Globus pallidus (tissue), 1 donor: ENCODE measurements at regions not wholly inside any gene's neighbourhood (a gene's known extent, or its start where the extent isn't known, plus 50 kb on each side); places are given as distances from the start of the nearest gene placed in this dataset.

Experiments used
- DNase-seq: peaks from one replicate; pipeline ENCODE4 v3.0.0-alpha.2; 2015; ENCODE audit warnings: low spot score

DNA sequence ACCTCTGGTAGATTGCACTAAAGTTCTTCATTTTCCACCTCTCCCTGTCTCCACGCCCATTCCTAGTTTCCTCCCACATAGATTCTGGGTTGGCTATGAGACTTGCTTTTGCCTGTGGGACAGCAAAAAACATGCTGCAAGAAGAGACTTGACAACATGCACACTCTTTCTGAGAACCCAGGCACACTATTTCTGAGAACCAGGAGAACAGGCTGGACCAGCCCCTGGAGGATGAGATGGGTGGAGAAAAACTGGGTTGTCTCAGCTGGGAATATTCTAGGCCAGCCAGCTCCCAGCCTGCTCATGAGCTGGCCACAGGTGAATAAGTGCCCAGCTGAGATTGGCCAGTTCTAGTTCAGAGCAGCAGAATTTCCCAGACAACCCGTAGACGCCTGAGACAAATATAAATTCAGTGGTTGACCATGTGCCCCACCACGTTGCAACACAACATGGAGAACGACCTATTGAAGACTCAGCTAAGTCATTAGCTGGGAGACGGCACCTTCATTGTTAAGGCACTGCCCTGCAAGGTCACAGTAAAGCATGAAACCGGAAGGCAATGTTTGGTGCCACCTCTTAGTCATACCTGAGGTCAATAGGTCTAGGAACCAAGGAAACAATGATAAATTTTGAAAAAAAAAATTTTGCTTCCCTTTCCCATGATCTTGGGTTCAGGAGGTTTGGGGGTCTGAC lies 92.7 kb upstream of the AKR1E2 start:
- no peak for DNase-seq

DNA sequence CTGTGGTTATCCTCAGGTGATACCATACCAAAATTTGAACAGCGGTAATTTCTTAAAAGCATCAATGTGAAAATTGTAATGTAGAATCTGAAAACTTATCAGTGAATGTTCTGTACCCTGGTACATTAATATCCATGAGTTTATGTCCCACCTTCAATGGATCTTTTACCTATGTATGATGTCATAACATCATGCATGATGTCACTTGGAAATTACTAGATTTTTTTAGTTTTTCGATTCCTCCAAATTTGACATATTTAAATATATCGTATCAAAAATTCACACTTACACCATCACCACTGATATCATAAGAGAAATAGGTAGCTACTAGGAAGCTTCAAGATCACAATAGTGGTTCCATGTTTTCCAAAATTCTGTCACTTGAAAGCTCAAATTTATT lies 95.0 kb upstream of the AKR1E2 start:
- DNase-seq = no peak

DNA sequence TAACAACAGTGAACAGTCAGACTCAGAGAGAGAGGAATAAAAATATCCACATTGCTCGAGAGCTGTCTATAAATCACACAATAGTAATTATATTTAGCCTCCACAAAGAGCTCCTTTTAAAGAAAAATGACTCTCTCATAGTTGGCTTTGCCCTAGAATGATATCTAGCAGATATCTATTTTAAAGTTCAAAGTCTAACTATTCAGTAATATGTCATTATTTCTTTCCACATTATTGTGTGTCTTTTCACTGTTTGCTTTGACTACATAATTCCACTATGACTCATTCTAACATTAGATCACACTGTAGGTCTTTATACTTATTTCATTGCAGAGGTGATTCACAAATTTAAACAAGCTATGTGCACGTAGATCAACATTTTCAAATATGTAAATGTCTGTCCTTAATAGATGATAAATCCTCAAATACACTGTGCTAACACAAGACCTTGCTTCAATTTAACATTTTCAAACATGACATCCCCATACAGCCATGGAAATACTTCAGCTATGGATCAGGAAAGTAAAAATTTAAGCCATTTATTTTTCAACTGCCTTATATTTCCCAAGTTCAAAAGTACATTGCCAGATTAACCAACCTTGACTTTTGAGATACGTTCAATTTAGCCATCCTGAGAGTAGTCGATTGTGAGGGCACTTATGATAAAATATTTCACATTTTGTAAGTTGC lies 99.9 kb upstream of the AKR1E2 start:
- DNase-seq = no peak

DNA sequence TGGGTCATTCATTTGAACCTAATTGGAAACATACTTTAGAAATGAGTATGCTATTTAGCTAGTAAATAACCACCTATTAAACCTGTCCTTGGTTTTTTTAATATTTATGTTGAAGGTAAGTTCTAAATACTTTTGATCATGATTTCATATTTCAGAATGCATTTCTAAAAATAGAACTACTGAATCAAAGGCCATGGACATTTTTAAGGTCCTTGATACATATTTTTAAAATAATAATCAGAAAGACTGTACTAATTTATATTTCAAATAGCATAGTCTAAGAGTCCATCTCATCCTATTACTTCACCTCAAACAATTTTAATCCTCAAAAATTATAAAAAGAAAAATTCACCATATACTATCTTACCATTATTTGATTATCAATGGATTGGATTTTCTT lies 102.1 kb upstream of the AKR1E2 start:
- DNase-seq = no peak

DNA sequence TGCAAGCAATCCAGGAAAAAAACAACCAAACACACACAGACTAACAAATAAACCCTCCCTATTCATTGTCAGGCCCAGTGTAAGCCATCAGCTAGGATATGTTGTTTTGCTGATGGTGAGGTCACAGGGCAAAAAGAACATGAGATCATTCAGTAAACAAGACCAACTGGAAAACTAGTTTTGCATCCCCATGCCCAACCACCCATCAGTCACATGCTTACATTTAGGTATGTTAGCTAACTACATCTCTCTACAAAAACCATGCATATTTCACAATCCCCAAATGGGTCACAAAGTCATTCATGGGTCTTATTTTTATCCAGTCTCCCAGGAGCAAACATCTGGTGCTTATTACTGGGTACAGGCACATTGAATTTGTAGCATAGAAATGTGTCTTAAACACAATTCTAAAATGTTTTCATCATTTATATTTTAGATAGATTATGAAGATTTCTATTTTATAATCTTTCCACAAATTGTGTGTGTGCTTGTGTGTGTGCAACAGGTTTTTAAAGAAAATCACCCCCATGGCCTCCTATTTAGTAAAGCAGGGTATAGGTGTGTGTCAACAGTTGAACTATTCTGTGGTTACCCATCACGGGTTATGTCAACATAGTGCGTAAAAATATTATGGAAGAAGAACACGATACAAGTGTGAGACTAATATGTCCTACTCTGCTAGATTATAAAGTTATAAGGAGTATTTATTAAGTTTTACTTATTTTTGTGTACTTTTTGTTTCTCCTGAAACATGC lies 103.8 kb upstream of the AKR1E2 start:
- DNase-seq = no peak

DNA sequence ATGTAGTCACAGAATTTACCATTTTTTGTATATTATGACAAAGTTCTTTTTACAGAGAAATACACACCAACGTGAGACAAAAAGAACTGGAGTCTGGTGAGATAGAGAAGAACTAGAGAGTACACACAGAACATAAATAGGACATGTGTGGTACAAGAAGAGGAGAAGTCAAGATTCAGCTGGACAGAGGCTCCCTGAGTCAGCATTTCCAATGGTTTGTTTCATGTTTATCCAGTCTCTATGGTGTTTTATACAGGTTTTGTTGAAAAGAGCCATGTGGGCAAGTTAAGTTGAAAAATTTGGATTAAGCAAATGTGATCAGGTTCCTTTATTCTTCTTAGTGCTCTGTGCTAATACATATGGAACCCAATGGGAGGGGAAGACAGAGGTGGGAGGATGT lies 105.5 kb upstream of the AKR1E2 start:
- no peak for DNase-seq

DNA sequence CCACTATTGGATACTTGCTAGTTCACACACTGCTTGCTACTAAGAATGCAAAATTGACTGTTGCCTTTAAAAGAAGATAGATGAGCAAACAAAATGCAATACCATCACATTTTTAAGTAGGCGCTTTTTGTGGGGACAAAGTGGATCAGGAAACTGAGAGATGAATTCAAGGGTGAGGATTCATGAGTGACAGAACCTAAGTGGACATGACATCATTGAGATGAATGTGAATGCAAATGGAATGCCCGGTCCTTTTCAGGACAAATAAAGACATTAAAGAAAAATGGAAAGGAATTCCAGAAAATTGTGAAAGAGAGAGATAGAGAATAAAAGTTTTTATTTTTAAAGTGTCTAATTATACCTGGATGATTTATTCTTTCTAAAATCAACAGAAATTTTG lies 106.3 kb upstream of the AKR1E2 start:
- no peak for DNase-seq

DNA sequence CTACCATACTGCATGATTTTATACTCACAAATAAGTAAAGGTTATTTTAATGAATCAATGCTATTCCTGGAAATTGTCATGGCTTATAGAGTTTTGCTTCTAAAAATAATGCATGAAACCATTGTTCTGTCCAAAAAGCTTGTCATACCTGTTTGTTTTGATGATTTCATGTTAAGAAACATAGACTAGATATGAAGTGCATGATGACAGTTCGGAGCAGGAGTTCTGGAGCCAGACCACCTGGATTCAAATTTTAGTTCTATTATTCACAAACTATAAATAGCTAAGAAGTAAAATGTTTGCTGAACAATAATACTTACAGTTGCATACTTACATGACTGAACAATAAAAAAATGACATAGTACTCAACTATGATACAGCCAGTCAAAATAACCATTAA lies 107.0 kb upstream of the AKR1E2 start:
- DNase-seq = no peak

DNA sequence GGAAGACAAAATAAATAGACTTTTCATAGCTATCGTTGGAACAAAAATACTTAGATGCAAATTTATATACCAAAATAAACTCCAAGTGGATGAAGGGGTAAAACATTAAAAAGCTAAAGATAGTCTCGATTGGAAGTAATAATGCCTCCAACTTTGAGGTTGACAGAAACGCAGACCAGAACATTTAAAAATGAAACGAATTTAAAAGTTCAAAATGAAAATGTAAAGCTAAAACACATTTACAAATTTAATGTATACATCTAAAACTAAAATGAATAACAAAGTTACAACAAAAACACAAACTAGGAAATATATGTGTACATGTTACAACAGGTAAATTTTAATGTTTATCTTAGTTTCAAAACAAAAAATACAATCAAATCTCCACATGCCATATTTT lies 107.5 kb upstream of the AKR1E2 start:
- DNase-seq = no peak

DNA sequence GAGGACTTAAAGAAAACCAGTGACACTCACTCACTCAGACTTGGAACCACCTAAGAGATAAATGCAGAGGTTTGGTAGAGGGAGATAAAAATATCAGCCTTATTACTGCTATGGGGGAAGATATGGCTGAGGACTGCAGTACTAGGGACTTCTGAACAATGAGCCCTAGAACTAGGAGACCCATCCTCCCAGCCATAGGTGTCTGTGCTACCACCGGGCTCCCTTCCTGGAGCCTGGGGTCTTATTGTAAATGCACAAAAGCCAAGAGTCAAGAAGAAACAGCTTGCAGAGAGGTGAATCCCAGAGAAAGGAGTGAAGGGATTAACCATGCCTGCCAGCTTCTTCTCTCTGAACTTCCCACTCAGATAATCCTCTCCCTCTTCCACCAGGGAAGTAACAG lies 108.3 kb upstream of the AKR1E2 start:
- DNase-seq = no peak

DNA sequence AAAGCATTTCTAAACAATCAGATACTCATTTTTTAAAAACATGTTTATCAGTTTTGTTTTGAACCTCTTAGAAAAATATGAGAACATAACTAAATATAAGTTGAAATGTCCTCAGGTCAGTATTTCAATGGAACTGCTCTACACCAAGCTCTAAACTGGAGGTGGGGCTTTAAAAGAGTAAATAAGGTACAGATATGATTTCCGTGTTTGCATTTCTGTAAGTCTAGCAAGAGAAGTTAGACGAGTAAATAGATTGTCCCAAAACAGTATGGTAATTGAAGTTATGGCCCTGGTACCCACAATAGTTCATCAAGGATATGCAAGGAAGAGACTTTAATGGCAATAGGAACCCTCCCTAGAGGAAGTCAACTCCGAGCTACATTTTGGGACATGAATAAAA lies 115.1 kb upstream of the AKR1E2 start:
- DNase-seq = no peak

DNA sequence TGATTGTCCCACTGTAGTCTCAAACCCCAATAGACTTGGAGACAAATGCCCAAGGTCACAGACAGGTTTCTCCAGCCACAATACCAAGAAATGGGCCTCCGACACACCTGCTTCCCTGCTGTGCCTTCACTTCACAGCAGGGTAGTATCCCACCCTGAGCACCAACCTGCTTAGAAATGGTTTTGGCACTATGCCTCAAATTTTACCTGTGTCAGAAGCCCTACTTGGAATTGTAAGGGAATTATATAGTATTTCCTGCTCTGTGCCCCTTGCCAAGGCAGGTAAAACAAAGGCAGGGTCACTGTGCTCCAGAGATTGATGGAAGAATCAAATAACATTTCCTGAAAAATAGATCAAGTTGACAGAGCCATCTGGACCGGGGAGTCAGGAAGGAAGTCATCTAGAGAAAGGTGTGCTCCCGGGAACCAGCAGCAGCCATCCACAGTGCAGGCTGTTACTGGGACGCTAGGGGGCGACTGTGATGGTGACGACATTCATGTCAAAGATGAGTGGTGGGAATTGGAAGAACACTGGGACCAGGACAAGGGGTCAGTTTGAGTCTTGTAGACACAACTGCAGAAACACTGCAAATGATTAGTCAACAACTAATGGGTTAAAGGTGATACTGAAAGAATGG lies 117.8 kb upstream of the AKR1E2 start:
- DNase-seq = no peak

DNA sequence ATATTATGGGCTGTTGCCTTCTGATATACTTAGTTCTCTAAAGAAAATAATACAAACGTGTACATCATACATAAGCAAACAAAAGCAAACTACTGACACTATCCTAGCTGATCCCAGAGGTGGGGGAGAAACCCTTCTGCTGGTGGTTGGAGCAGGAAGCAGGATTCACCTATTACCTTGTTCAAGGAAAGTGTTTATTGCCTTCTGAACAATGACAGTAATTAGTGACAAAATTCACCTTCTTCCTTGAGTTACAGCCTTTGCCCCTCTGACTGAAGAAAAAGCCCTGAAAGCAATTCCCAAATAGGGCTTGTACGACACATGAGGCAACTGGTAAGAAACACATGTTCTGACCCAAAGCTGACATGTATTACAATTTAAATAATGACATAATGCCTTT lies 118.8 kb upstream of the AKR1E2 start:
- no peak for DNase-seq

DNA sequence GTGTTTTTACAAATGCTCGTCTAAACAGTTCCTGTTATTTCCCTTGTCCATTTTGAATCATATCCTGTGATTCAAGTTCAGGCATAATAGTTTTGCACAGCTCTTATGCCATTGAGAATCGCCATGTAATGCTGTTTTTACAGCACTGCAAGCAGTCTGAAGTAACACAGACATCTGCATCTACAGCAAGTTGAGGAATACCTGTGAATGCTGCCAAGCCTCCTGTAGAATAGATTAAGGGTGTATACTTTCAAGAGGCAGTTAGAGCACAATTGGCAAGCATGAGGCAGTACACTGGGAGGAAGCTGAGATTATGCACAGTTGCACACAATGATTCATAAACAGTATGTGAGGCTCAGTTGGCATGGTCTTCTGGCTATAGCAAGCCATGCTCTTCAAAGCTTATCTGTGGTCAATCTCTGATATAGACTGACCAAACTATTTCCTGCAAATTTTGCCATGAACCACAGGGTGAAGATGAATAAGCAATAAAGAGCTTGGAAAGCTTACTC lies 121.9 kb upstream of the AKR1E2 start:
- no peak for DNase-seq

DNA sequence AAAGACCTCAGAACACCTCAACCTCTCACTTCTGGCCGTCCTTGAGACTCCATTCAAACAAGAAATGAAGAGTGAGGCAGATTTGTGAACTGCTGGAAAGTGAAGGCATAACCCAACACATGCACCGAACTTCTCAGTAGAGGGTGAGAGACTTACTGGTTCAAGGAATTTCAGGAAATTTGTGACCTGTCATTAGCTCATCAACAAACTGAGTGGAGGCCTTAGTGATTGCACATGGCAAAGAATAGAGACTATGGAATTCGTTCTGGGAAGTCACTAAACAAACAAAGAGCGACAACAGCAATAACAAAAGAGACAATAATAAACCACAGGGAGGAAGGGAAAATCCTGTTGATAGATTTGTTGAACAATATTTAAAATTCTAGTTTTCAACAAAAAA lies 125.0 kb upstream of the AKR1E2 start:
- no peak for DNase-seq

DNA sequence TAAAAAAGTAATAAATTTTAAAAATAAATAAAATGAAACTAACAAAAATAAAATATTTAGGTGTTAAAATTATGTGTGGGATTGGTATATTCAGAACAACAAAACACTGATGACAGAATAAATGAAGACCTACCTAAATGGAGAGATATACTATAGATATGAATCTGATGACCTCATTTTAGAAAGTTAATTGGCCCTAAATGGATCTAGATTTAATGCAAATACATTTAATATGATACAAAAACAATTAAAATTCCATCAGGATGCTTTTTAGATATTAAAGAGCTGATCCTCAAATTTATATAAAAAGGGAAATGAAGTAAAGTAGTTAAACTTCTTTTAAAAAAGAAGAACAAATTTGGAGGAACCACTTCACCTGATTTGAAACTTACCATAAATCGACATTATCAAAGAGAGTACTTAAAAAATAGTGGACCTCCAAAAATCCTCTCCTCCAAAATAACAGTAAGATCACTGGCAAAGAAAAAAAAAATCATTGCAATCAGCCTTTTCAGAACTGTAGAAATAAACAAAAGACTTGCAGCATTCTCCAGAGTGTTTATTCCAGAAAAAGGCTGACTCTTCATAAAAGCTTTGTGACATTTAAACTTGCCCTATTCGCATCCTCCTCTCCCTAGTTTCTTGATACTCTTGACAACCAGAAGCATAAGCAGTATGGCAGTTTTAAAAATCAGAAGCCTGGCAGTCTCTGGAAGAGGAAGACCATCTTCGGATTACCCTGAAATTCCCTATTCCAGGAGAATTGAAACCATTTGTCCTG lies 125.9 kb upstream of the AKR1E2 start:
- DNase-seq = no peak

DNA sequence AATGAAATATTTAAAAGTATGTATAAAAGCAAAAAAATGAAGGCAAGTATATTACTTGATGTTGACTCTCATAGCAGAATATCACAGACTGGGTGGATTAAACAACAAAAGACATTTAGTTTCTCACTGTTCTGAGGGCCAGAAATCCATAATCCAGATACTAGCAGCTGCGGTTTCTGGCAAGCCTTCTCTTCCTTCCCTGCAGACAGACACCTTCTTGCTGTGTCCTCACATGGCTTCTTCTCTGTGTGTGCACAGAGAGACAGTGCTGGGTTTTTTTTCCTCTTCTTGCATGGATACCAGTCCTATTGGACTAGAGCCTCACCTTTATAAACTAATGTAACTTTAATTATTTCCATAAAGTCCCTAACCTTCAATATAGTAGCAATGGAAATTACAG lies 127.9 kb upstream of the AKR1E2 start:
- no peak for DNase-seq

DNA sequence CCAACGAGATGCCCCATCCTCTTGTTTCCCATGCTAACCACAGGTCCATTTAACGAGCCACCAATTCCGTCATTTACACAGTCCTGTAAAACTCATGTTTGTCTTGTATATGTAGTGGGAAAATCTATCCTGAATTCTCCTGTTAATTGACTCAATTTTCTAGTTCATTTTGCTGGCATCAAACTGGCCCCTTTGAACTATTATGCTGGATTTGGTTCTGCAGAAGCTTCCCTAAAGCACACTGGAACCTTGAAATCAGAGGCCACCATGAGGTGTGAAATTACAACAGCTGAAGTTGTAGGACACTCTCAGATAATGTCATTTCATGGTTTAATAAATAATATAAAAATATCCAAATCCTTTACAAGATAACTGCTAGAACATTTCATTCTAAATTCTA lies 129.8 kb upstream of the AKR1E2 start:
- no peak for DNase-seq

DNA sequence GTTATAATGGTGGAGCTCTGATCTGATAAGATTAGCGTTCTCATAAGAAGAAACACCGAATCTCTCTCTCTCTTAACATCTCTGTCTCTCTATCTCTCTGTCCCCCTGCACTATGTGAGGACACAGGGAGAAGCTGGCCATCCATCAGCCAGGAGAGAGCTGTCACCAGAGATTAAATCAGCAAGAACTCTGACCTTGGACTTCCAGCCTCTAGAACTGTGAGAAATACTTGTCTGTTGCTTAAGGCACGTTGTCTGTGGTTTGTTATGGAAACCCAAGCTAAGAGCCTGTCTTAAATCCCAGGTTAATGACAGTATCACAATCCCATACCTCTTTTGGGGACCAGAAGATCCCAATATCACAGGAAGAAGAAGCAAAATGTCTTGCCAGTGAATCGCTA lies 132.0 kb upstream of the AKR1E2 start:
- DNase-seq = no peak

DNA sequence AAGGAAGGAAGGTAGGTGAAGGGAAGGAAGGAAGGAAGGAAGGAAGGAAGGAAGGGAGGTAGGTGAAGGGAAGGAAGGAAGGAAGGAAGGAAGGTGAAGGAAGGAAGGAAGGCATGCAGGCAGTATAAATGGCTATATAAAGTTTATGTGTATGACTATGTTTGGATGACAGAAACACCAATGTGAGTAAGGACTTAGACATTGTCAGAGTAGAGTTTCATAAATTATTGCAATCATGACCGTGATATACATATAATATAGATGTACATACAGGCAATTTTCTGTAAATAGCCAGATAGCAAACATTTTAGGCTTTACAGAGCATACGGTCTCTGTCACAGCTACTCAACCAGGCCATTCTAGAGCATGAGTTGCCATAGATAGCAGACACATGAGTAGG lies 133.8 kb upstream of the AKR1E2 start:
- DNase-seq = no peak

DNA sequence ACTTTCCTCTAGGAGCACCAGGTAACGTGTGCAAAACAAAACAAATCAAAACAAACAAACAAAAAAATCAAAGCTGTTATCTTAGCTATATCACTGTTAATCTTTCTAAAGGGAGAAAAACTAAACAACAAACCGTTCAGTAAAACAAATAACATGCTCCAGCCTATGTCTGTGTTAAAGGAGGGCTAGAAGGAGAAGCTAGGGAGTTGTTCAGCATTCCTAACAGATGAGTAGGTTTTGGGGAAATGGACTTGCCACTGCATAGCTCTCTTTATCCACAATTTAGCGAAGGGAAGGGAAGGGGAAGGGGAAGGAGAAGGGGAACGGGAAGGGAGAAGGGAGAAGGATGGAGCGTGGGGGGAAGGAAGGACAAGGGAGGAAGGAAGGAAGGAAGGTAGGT lies 134.2 kb upstream of the AKR1E2 start:
- no peak for DNase-seq

DNA sequence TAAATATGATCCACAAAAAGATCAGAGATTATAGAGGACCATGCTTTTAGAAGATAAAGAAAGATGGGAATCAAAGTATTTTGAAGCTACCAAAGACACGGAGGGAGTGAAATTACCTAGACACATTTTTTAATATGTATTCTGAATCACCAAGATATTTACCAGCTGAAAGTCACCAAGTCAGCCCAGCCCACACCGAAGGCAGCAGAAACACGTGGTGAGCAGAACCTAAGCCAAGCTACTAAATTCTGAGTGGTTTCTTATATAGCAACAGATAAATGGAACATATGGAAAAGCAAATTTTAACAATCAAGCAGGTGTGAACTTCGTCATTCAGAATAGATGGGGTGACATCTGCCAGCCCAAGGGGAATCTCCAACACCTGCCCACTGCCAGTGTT lies 134.7 kb upstream of the AKR1E2 start:
- no peak for DNase-seq
